Osteoblast (primary cell): ENCODE measurements at regions not wholly inside any gene's neighbourhood (a gene's known extent, or its start where the extent isn't known, plus 50 kb on each side); places are given as distances from the start of the nearest gene placed in this dataset.
A peak's percentile ranks its signal among the peaks of the same experiment; 100 is the strongest.

Source experiments
- DNase-seq: peaks from one replicate; pipeline ENCODE4 v3.0.0; 2011; ENCODE audit warnings: low spot score, mixed read lengths; ENCODE audit not compliant: insufficient read length; ENCODE audit errors: missing footprints
- H2AFZ ChIP-seq: 2 replicates; pipeline ENCODE4 v1.6.0; 2011; ENCODE audit warnings: mild to moderate bottlenecking, low read length
- H3K27ac ChIP-seq: 2 replicates; pipeline ENCODE4 v1.5.1; 2011; ENCODE audit warnings: mild to moderate bottlenecking, low read depth, low read length, moderate library complexity
- H3K27me3 ChIP-seq: 2 replicates; pipeline ENCODE4 v1.6.0; 2012; ENCODE audit warnings: mild to moderate bottlenecking, control low read depth, inconsistent platforms, low read length, moderate library complexity; ENCODE audit not compliant: insufficient read depth
- H3K36me3 ChIP-seq: 2 replicates; pipeline ENCODE4 v1.5.1; 2011; ENCODE audit warnings: mild to moderate bottlenecking, low read length, control low read depth, moderate library complexity; ENCODE audit not compliant: insufficient read depth
- H3K4me1 ChIP-seq: 2 replicates; pipeline ENCODE4 v1.5.1; 2011; ENCODE audit warnings: mild to moderate bottlenecking, low read length, control low read depth, moderate library complexity; ENCODE audit not compliant: insufficient read depth
- H3K4me2 ChIP-seq: 2 replicates; pipeline ENCODE4 v1.6.0; 2011; ENCODE audit warnings: mild to moderate bottlenecking, low read length; ENCODE audit not compliant: insufficient read depth
- H3K4me3 ChIP-seq: fragments of 200-600 bp; sonication (generic); 3 replicates; pipeline ENCODE4 v1.5.1; 2012; ENCODE audit warnings: mild to moderate bottlenecking, low read length, inconsistent platforms; ENCODE audit not compliant: insufficient read depth
- H3K79me2 ChIP-seq: 2 replicates; pipeline ENCODE4 v1.6.0; 2012; ENCODE audit warnings: mild to moderate bottlenecking, low read length, control low read depth, inconsistent platforms; ENCODE audit not compliant: insufficient read depth
- H3K9me3 ChIP-seq: 2 replicates; pipeline ENCODE4 v1.5.1; 2011; ENCODE audit warnings: low read depth, low read length, control low read depth
- H4K20me1 ChIP-seq: 2 replicates; pipeline ENCODE4 v1.6.0; 2012; ENCODE audit warnings: mild to moderate bottlenecking, low read length, control low read depth; ENCODE audit not compliant: insufficient read depth
- CTCF ChIP-seq: IDR thresholded peaks from 2 replicates; pipeline ENCODE4 v1.5.1; 2011; ENCODE audit warnings: mild to moderate bottlenecking, low read depth, low read length, moderate library complexity; ENCODE audit errors: extremely low read depth

- Histone ChIP-seq H3K36me3 (no peaks in the 10 kb centered on the region), H3K4me3 (no peak overlapping the region), H3K9me3 (no peaks in the 10 kb centered on the region), H3K79me2 (no peaks in the 10 kb centered on the region), H2AFZ (no peak overlapping the region), H3K27ac (no peak overlapping the region), H3K27me3 (no peaks in the 10 kb centered on the region), H4K20me1 (no peaks in the 10 kb centered on the region), H3K4me1 (no peaks in the 10 kb centered on the region), H3K4me2 (no peak overlapping the region)
- no peak for TF ChIP-seq CTCF
- DNase-seq: no peak
Measured at GRCh38 chr2:147040298-147041120, 804.3 kb upstream of the ACVR2A start.

- DNase-seq: no peak
- TF ChIP-seq CTCF: no peak
- Histone ChIP-seq H4K20me1 (no peaks in the 10 kb centered on the region), H3K27me3 (no peaks in the 10 kb centered on the region), H3K36me3 (no peaks in the 10 kb centered on the region), H2AFZ (peak overlapping the region; percentile 12), H3K4me3 (no peak overlapping the region), H3K4me2 (no peak overlapping the region), H3K9me3 (no peaks in the 10 kb centered on the region), H3K27ac (no peak overlapping the region), H3K4me1 (peaks cover 9% of the 10 kb centered on the region), H3K79me2 (no peaks in the 10 kb centered on the region)
Measured at GRCh38 chr2:147037048-147037447, 807.8 kb upstream of the ACVR2A start.

GRCh38 chr2:147033044-147033443, 811.8 kb upstream of the ACVR2A start:
- no peak overlapping the region for H2AFZ ChIP-seq
- H3K36me3 ChIP-seq: no peaks in the 10 kb centered on the region
- no peak for TF ChIP-seq CTCF
- no peaks in the 10 kb centered on the region for H3K27me3 ChIP-seq
- no peaks in the 10 kb centered on the region for H4K20me1 ChIP-seq
- no peak for DNase-seq
- no peaks in the 10 kb centered on the region for H3K79me2 ChIP-seq
- peaks cover 23% of the 10 kb centered on the region for H3K4me1 ChIP-seq
- H3K4me3 ChIP-seq: no peak overlapping the region
- H3K4me2 ChIP-seq: no peak overlapping the region
- H3K9me3 ChIP-seq: no peaks in the 10 kb centered on the region
- no peak overlapping the region for H3K27ac ChIP-seq

GRCh38 chr2:147031897-147032296, 812.9 kb upstream of the ACVR2A start:
- no peaks in the 10 kb centered on the region for H3K36me3 ChIP-seq
- peaks cover 27% of the 10 kb centered on the region for H3K4me1 ChIP-seq
- H2AFZ ChIP-seq: peak overlapping the region; percentile 35
- H4K20me1 ChIP-seq: no peaks in the 10 kb centered on the region
- H3K4me2 ChIP-seq: no peak overlapping the region
- no peaks in the 10 kb centered on the region for H3K27me3 ChIP-seq
- no peak for TF ChIP-seq CTCF
- DNase-seq: no peak
- H3K27ac ChIP-seq: no peak overlapping the region
- no peak overlapping the region for H3K4me3 ChIP-seq
- H3K9me3 ChIP-seq: no peaks in the 10 kb centered on the region
- H3K79me2 ChIP-seq: no peaks in the 10 kb centered on the region
